Fibroblast of lung (primary cell): ENCODE measurements at regions not wholly inside any gene's neighbourhood (a gene's known extent, or its start where the extent isn't known, plus 50 kb on each side); places are given as distances from the start of the nearest gene placed in this dataset.

Source experiments
- EZH2 ChIP-seq: IDR thresholded peaks from 2 replicates; pipeline ENCODE4 v1.5.1; 2012; ENCODE audit warnings: low read length, control low read depth, mild to moderate bottlenecking; ENCODE audit errors: missing control alignments
- TF ChIP-seq, protein P1 (sequence below), 2 donors: IDR thresholded peaks in 1 of 2; conservative IDR thresholded peaks in 1 of 2; 1 replicate in 1 of 2; 2 replicates in 1 of 2; pipeline ENCODE4 v1.5.1; 2011 to 2012; ENCODE audit warnings: low read length in 2 of 2, control low read depth in 1 of 2, inconsistent platforms in 1 of 2, low read depth in 1 of 2, mild to moderate bottlenecking in 1 of 2

DNA sequence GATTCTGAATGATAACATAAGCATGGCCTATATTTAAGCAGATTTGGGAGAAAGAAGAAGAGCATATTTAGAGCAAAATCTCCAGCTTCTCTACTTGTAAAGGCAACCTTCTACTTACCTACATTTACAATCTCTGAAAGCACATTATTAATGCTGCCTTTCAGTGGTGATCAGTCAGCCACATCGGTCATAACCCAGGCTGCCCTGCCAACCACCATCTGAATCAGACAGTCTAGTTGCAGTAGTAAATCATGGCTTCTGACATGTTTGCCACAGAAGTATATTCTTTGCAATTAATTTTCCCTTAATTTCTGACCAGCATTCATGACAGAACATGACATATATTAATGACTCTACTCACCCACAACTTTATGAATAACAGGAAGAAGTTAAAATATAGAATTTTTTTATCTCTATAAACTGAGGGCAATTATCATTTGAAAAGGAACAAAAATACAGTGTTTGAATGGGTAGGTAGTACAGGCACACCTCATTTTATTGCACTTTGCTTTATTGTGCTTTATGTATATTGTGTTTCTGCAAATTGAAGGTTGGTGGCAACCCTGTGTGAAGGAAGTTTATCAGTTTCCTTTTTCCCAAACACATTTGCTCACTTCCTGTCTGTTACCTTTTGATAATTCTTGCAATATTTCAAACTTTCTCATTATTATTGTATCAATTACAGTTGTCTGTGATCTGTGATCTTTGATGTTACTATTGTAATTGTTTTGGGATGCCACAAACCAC, 531.6 kb upstream of the CHAC2 start:
- no peak for TF ChIP-seq EZH2
- TF ChIP-seq, protein P1, sequence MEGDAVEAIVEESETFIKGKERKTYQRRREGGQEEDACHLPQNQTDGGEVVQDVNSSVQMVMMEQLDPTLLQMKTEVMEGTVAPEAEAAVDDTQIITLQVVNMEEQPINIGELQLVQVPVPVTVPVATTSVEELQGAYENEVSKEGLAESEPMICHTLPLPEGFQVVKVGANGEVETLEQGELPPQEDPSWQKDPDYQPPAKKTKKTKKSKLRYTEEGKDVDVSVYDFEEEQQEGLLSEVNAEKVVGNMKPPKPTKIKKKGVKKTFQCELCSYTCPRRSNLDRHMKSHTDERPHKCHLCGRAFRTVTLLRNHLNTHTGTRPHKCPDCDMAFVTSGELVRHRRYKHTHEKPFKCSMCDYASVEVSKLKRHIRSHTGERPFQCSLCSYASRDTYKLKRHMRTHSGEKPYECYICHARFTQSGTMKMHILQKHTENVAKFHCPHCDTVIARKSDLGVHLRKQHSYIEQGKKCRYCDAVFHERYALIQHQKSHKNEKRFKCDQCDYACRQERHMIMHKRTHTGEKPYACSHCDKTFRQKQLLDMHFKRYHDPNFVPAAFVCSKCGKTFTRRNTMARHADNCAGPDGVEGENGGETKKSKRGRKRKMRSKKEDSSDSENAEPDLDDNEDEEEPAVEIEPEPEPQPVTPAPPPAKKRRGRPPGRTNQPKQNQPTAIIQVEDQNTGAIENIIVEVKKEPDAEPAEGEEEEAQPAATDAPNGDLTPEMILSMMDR (conservative IDR thresholded peaks at IDR 0.05 in 1 of 2, IDR thresholded peaks at IDR 0.05 in 1 of 2; ENCODE audit: low read depth in 1 of 2, low read length in 2 of 2): no peak
